A549 (cell line): ENCODE measurements at regions not wholly inside any gene's neighbourhood (a gene's known extent, or its start where the extent isn't known, plus 50 kb on each side); places are given as distances from the start of the nearest gene placed in this dataset.

Experiments
- ATAC-seq, 2 experiments: fragments of 200-7000 bp in 1 of 2; fragments of >200 bp in 1 of 2; cut with Nextera tagmentation in 1 of 2; cut with Tn5 transposase in 1 of 2; 3 replicates each; pipeline versions ENCODE4 v1.8.0 to v1.9.1; 2018 to 2020; ENCODE audit warnings: mild to moderate bottlenecking in 1 of 2, moderate library complexity in 1 of 2
- CTCF ChIA-PET: fragments of 300-600 bp; sonication (Branson Sonifier 250); formaldehyde crosslinking; extraction: SDS; loops from one replicate; lab custom pipeline; 2021; ENCODE audit warnings: antibody characterized with exemption, inconsistent platforms; lab: Yijun Ruan, JAX
- POLR2A ChIA-PET: fragments of 350-600 bp; formaldehyde crosslinking; extraction: SDS; loops from one replicate; lab custom pipeline; 2021; ENCODE audit warnings: antibody characterized with exemption, inconsistent platforms; lab: Yijun Ruan, JAX
- DNase-seq, 2 experiments: peaks; one replicate each; pipeline versions ENCODE4 v3.0.0 to v3.0.0-alpha.2; 2011 to 2016; ENCODE audit warnings: low read depth in 1 of 2, low spot score in 1 of 2
- FAIRE-seq: peaks from 2 replicates; lab custom pipeline; 2011; peaks lifted over from hg19 to GRCh38; lab: Jason Lieb, UNC
- H3K27ac ChIP-seq, 2 experiments: fragments of >200 bp; sonication (Bioruptor Twin); formaldehyde crosslinking; 3 replicates each; pipeline ENCODE4 v1.5.1; 2016 to 2017
- H3K4me1 ChIP-seq: fragments of >200 bp; sonication (Bioruptor Twin); formaldehyde crosslinking; 3 replicates; pipeline ENCODE4 v1.6.1; 2016
- H3K4me2 ChIP-seq: fragments of >200 bp; sonication (Bioruptor Twin); formaldehyde crosslinking; 3 replicates; pipeline ENCODE4 v1.6.1; 2016
- H3K4me3 ChIP-seq: fragments of >200 bp; sonication (Bioruptor Twin); formaldehyde crosslinking; 3 replicates; pipeline ENCODE4 v1.5.1; 2016
- H3K9me3 ChIP-seq: fragments of >200 bp; sonication (Bioruptor Twin); formaldehyde crosslinking; 3 replicates; pipeline ENCODE4 v1.6.1; 2016
- BHLHE40 ChIP-seq: IDR thresholded peaks from 2 replicates; pipeline ENCODE4 v1.6.1; 2012; ENCODE audit warnings: low read depth, low read length, inconsistent platforms
- CBX8 ChIP-seq: fragments of 200-600 bp; sonication (generic); IDR thresholded peaks from 2 replicates; pipeline ENCODE4 v1.6.1; 2016
- CEBPB ChIP-seq, 2 experiments: fragments of >200 bp in 1 of 2; sonication (Bioruptor Twin) in 1 of 2; formaldehyde crosslinking in 1 of 2; IDR thresholded peaks; 2 replicates each; pipeline ENCODE4 v1.6.1; 2012 to 2016
- CHD2 ChIP-seq: fragments of 150-350 bp; IDR thresholded peaks from 2 replicates; pipeline ENCODE4 v1.6.1; 2014; ENCODE audit warnings: low read length; ENCODE audit not compliant: partially characterized antibody
- EP300 ChIP-seq, 2 experiments: fragments of >200 bp; sonication (Bioruptor Twin); formaldehyde crosslinking; IDR thresholded peaks; 2 replicates in 1 of 2; 3 replicates in 1 of 2; pipeline ENCODE4 v1.6.1; 2016 to 2017
- ESRRA ChIP-seq: fragments of 150-350 bp; IDR thresholded peaks from 2 replicates; pipeline ENCODE4 v1.6.1; 2014; ENCODE audit warnings: mild to moderate bottlenecking, low read length, borderline replicate concordance
- FOSB ChIP-seq: fragments of 250-450 bp; sonication (Bioruptor Pico); IDR thresholded peaks from 2 replicates; pipeline ENCODE4 v1.5.0; 2020; ENCODE audit warnings: mild to moderate bottlenecking, moderate library complexity
- HDAC2 ChIP-seq: fragments of 200-600 bp; sonication (generic); IDR thresholded peaks from 2 replicates; pipeline ENCODE4 v1.6.1; 2016
- HEYL ChIP-seq: fragments of 250-450 bp; sonication (Bioruptor Pico); IDR thresholded peaks from 2 replicates; pipeline ENCODE4 v1.8.0; 2021; ENCODE audit warnings: mild to moderate bottlenecking, moderate library complexity
- HOXA7 ChIP-seq: fragments of 250-450 bp; sonication (Bioruptor Pico); IDR thresholded peaks from 2 replicates; pipeline ENCODE4 v1.5.0; 2020; ENCODE audit warnings: mild to moderate bottlenecking, moderate library complexity
- HOXB13 ChIP-seq: fragments of 250-450 bp; sonication (Bioruptor Pico); IDR thresholded peaks from 2 replicates; pipeline ENCODE4 v1.5.0; 2020; ENCODE audit warnings: low read depth, mild to moderate bottlenecking, moderate library complexity
- JUN ChIP-seq, 2 experiments: fragments of >200 bp; sonication (Bioruptor Twin); formaldehyde crosslinking; IDR thresholded peaks; 2 replicates in 1 of 2; 3 replicates in 1 of 2; pipeline ENCODE4 v1.6.1; 2016 to 2017
- KDM5A ChIP-seq: fragments of 200-600 bp; sonication (generic); IDR thresholded peaks from 2 replicates; pipeline ENCODE4 v1.6.1; 2016; ENCODE audit warnings: antibody characterized with exemption, mild to moderate bottlenecking
- NFE2L2 ChIP-seq: fragments of 150-350 bp; conservative IDR thresholded peaks from 2 replicates; pipeline ENCODE4 v1.6.1; 2014; ENCODE audit warnings: low read length
- NPAS2 ChIP-seq: fragments of 250-450 bp; sonication (Bioruptor Pico); IDR thresholded peaks from 2 replicates; pipeline ENCODE4 v1.8.0; 2022; ENCODE audit warnings: mild to moderate bottlenecking, moderate library complexity, borderline replicate concordance
- RARB ChIP-seq: fragments of 250-450 bp; sonication (Bioruptor Pico); IDR thresholded peaks from 2 replicates; pipeline ENCODE4 v1.8.0; 2021; ENCODE audit warnings: mild to moderate bottlenecking, moderate library complexity
- RFX5 ChIP-seq: fragments of 450-650 bp; IDR thresholded peaks from 2 replicates; pipeline ENCODE4 v1.7.1; 2014; ENCODE audit warnings: antibody characterized with exemption, mild to moderate bottlenecking, moderate library complexity
- SMC3 ChIP-seq: fragments of >200 bp; sonication (Bioruptor Twin); formaldehyde crosslinking; IDR thresholded peaks from 3 replicates; pipeline ENCODE4 v1.6.1; 2018; ENCODE audit warnings: inconsistent platforms
- TP53 ChIP-seq: fragments of 250-450 bp; sonication (Bioruptor Pico); IDR thresholded peaks from 2 replicates; pipeline ENCODE4 v1.5.0; 2021; ENCODE audit warnings: mild to moderate bottlenecking, moderate library complexity
- ZNF302 ChIP-seq: fragments of 250-450 bp; sonication (Bioruptor Pico); IDR thresholded peaks from 2 replicates; pipeline ENCODE4 v1.9.0; 2021; ENCODE audit warnings: inconsistent platforms, mild to moderate bottlenecking, moderate library complexity
- ZSCAN20 ChIP-seq: fragments of 250-450 bp; sonication (Bioruptor Pico); IDR thresholded peaks from 2 replicates; pipeline ENCODE4 v1.8.0; 2022; ENCODE audit warnings: mild to moderate bottlenecking, moderate library complexity
- WGBS: methylation state at CpG from one replicate; pipeline ENCODE4 v1.1.6; 2017; ENCODE audit errors: missing lambda C conversion rate; 5-methylcytosine and 5-hydroxymethylcytosine counted together
- TF ChIP-seq, protein P1 (sequence below): fragments of 150-350 bp; IDR thresholded peaks from 2 replicates; pipeline ENCODE4 v1.6.1; 2014; ENCODE audit warnings: low read depth, mild to moderate bottlenecking, low read length
- TF ChIP-seq, protein P2 (sequence below): fragments of >200 bp; sonication (Bioruptor Twin); formaldehyde crosslinking; IDR thresholded peaks from 2 replicates; pipeline ENCODE4 v1.6.1; 2016
- TF ChIP-seq, protein P3 (sequence below): fragments of 200-600 bp; sonication (generic); IDR thresholded peaks from 2 replicates; pipeline ENCODE4 v1.6.1; 2016; ENCODE audit warnings: antibody characterized with exemption, mild to moderate bottlenecking, moderate library complexity
- TF ChIP-seq, protein P4 (sequence below): IDR thresholded peaks from 2 replicates; pipeline ENCODE4 v1.6.1; 2012
- TF ChIP-seq, protein P5 (sequence below): fragments of 250-450 bp; sonication (Bioruptor Pico); IDR thresholded peaks from 2 replicates; pipeline ENCODE4 v1.5.0; 2021; ENCODE audit warnings: mild to moderate bottlenecking, moderate library complexity, borderline replicate concordance

DNA sequence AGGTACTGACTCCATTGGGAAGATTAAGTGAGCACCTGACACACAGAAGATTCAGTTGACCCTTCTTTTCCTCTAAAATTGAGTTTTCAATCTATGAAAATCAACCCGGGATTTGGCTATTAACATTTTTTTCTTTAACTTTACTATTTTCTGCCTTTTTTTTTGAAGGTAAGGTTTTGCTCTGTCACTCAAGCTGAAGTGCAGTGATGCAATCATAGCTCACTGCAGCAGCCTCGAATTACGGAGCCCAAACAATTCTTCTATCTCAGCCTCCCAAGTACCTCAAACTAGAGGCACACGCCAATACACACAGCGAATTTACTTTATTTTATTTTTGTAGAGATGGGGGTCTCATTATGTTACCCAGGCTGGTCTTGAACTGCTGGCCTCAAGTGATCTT, 1029.5 kb downstream of the MCTP2 start:
- ChIA-PET POLR2A (no interaction called here), CTCF (interaction anchor here (0.7 to 3.7 kb wide), 12 partner anchors 11 to 1988 kb away, joined by 3 to 38 read pairs (median 4); no protein-coding TSS in a partner anchor)
- ATAC-seq (no peak), FAIRE-seq (no peak), DNase-seq (no peak)
- H3K27ac ChIP-seq, result no peak overlapping the region
- peaks cover 2% of the 10 kb centered on the region; the same call in 2 of the 3 replicates for H3K4me1 ChIP-seq
- no peaks in the 10 kb centered on the region for H3K9me3 ChIP-seq
- WGBS, result 75% methylated on average over 5 of the region's 5 CpGs
- no peak overlapping the region for H3K4me2 ChIP-seq
- no peak overlapping the region for H3K4me3 ChIP-seq
- TF ChIP-seq HOXB13 (no peak), CBX8 (no peak), BHLHE40 (no peak), KDM5A (no peak), NPAS2 (CRISPR knock-in tag) (no peak), ZSCAN20 (CRISPR knock-in tag) (no peak), TP53 (CRISPR knock-in tag) (no peak), SMC3 (no peak), RARB (CRISPR knock-in tag) (no peak), HEYL (no peak), JUN (IDR thresholded peaks at IDR 0.05) (no peak)
- TF ChIP-seq, protein P1, sequence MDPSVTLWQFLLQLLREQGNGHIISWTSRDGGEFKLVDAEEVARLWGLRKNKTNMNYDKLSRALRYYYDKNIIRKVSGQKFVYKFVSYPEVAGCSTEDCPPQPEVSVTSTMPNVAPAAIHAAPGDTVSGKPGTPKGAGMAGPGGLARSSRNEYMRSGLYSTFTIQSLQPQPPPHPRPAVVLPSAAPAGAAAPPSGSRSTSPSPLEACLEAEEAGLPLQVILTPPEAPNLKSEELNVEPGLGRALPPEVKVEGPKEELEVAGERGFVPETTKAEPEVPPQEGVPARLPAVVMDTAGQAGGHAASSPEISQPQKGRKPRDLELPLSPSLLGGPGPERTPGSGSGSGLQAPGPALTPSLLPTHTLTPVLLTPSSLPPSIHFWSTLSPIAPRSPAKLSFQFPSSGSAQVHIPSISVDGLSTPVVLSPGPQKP, result no peak
- TF ChIP-seq, protein P2, sequence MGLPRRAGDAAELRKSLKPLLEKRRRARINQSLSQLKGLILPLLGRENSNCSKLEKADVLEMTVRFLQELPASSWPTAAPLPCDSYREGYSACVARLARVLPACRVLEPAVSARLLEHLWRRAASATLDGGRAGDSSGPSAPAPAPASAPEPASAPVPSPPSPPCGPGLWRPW, result no peak

DNA sequence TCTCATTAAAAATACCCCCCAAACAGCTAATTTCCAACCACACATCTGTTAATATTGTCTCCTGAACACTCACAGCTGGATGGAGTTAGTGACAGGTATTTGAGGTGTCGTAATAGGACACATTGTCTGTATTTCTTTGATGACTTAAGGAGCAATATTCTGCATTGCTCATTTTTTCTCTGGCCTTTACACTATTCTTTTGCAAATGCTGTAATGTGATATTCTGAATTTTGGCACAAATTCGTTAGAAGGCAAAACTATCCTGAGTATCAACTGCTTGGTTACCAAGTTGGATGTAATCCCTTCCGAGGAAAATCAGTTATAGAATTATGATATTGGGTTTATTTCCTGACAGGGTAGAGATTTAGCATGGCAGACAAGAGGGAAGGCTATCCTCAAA, 1030.2 kb downstream of the MCTP2 start:
- ChIA-PET POLR2A (no interaction called here), CTCF (interaction anchor here (1.5 to 3.7 kb wide), 6 partner anchors 10 to 1973 kb away, joined by 4 to 38 read pairs (median 5); no protein-coding TSS in a partner anchor)
- no peak overlapping the region for H3K4me3 ChIP-seq
- WGBS, result 65% methylated on average over 3 of the region's 3 CpGs
- H3K4me1 ChIP-seq, result peaks cover 2% of the 10 kb centered on the region; the same call in 2 of the 3 replicates
- FAIRE-seq, result no peak
- ATAC-seq, result no peak
- DNase-seq, result no peak
- TF ChIP-seq CEBPB (IDR thresholded peaks at IDR 0.05) (no peak), ZNF302 (CRISPR knock-in tag) (no peak), ESRRA (no peak), CHD2 (no peak), FOSB (CRISPR knock-in tag) (no peak), RFX5 (no peak)
- TF ChIP-seq, all 56 proteins: peak for 0
- Histone ChIP-seq H3K4me2 (no peak overlapping the region), H3K27ac (no peak overlapping the region), H3K9me3 (no peaks in the 10 kb centered on the region)

DNA sequence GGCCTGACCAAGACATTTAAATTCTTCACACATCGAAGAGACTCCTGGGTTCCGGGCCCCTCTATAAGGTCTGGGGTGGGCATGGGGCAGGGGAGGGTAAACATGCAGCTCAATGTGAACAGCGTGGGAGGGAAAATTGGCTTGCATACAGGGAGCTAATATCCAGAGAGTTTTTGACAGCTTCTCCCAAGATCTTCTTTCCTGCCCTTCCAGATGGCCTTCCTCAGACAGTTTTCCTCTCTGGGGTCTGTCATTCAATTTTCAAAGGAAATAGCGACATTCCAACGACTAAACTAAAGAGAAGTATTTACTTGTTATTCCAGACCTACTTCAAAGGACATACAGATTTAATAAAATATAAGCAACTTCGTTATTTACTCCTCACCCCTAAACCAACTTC, 1030.6 kb downstream of the MCTP2 start:
- no peak overlapping the region for H3K27ac ChIP-seq
- ChIA-PET POLR2A (no interaction called here), CTCF (interaction anchor here (0.9 to 3.7 kb wide), 6 partner anchors 10 to 1973 kb away, joined by 4 to 27 read pairs (median 4); no protein-coding TSS in a partner anchor)
- no peak overlapping the region for H3K4me3 ChIP-seq
- FAIRE-seq (no peak), DNase-seq (no peak), ATAC-seq (no peak)
- H3K4me1 ChIP-seq, result peaks cover 2% of the 10 kb centered on the region; the same call in 2 of the 3 replicates
- H3K9me3 ChIP-seq, result no peaks in the 10 kb centered on the region
- WGBS, result 73% methylated on average over 5 of the region's 6 CpGs
- no peak overlapping the region for H3K4me2 ChIP-seq
- TF ChIP-seq EP300 (IDR thresholded peaks at IDR 0.05) (no peak), ESRRA (no peak), TP53 (CRISPR knock-in tag) (no peak), CEBPB (IDR thresholded peaks at IDR 0.05) (no peak), BHLHE40 (no peak), FOSB (CRISPR knock-in tag) (no peak), ZSCAN20 (CRISPR knock-in tag) (no peak), NFE2L2 (no peak), RFX5 (no peak), HOXA7 (CRISPR knock-in tag) (no peak), CBX8 (no peak), HDAC2 (no peak)
- TF ChIP-seq, protein P3, sequence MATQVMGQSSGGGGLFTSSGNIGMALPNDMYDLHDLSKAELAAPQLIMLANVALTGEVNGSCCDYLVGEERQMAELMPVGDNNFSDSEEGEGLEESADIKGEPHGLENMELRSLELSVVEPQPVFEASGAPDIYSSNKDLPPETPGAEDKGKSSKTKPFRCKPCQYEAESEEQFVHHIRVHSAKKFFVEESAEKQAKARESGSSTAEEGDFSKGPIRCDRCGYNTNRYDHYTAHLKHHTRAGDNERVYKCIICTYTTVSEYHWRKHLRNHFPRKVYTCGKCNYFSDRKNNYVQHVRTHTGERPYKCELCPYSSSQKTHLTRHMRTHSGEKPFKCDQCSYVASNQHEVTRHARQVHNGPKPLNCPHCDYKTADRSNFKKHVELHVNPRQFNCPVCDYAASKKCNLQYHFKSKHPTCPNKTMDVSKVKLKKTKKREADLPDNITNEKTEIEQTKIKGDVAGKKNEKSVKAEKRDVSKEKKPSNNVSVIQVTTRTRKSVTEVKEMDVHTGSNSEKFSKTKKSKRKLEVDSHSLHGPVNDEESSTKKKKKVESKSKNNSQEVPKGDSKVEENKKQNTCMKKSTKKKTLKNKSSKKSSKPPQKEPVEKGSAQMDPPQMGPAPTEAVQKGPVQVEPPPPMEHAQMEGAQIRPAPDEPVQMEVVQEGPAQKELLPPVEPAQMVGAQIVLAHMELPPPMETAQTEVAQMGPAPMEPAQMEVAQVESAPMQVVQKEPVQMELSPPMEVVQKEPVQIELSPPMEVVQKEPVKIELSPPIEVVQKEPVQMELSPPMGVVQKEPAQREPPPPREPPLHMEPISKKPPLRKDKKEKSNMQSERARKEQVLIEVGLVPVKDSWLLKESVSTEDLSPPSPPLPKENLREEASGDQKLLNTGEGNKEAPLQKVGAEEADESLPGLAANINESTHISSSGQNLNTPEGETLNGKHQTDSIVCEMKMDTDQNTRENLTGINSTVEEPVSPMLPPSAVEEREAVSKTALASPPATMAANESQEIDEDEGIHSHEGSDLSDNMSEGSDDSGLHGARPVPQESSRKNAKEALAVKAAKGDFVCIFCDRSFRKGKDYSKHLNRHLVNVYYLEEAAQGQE, result no peak
- TF ChIP-seq, protein P4, sequence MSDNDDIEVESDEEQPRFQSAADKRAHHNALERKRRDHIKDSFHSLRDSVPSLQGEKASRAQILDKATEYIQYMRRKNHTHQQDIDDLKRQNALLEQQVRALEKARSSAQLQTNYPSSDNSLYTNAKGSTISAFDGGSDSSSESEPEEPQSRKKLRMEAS, result no peak
- TF ChIP-seq, protein P5, sequence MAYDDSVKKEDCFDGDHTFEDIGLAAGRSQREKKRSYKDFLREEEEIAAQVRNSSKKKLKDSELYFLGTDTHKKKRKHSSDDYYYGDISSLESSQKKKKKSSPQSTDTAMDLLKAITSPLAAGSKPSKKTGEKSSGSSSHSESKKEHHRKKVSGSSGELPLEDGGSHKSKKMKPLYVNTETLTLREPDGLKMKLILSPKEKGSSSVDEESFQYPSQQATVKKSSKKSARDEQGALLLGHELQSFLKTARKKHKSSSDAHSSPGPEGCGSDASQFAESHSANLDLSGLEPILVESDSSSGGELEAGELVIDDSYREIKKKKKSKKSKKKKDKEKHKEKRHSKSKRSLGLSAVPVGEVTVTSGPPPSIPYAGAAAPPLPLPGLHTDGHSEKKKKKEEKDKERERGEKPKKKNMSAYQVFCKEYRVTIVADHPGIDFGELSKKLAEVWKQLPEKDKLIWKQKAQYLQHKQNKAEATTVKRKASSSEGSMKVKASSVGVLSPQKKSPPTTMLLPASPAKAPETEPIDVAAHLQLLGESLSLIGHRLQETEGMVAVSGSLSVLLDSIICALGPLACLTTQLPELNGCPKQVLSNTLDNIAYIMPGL (CRISPR knock-in tag), result no peak
- TF ChIP-seq, protein P1, result no peak
